Astrocyte of the hippocampus (primary cell): ENCODE measurements at regions not wholly inside any gene's neighbourhood (a gene's known extent, or its start where the extent isn't known, plus 50 kb on each side); places are given as distances from the start of the nearest gene placed in this dataset.

Experiments
- DNase-seq: peaks from one replicate; pipeline ENCODE4 v3.0.0; 2011; ENCODE audit warnings: low read depth, low spot score

DNA sequence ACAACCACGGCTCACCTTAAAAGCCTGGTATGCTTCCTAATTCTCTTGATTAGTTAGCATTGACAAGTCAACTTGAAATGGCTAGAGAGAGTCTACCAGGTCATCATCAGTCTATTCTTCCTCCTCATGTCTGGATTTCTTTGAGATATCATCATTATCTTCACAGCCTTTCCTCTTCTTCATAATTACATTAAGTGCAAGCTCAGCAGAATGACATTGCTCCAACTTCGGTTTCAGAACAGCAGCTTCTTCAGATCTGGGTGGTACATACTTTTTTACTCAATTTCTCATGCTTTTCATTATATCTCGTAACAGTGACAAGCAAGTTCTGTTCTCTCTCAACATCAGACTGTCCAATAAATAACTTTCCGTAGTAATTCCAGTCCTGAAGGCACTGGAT is 337.5 kb upstream of the TENM3 start:
- DNase-seq = no peak

DNA sequence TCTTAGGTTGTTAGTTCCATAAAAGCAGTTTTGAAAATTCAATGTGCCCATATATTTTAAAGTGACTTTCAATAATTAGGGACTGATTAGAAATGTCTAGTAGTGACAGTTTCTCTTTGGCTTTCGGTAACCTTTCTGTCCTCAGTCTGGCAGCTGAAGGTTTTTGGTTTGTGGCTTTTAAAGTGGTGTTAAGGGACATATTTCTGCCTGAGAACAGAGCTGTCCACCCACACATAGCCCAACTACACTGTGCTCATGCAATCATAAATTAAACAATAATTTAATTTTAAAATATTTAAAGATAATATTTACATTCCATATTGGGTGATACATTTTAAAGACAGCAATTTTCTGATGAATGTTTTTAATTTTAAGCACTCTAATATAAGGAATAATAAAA is 335.0 kb upstream of the TENM3 start:
- DNase-seq = peak; percentile 12

DNA sequence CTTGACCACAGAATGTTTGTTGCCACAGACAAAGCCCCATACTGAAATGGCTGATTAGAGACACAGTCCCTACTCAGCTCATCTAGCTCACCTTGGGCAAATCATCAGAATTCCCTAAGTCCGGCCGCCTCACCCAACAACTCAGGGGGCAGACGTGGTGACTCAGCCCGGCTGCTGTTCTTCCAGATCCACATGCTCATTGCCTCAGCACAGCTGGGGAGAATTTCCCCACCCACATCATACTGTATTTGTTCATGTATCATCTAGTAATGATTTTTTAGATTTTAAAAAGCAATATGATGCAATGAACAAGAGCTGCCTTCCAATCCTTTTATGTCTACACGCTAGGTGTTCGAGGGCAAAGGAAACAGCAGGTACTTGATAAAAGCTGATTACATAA is 333.8 kb upstream of the TENM3 start:
- peak; percentile 57 for DNase-seq

- peak; percentile 9 for DNase-seq
Measured at GRCh38 chr4:181911420-181911819, 331.8 kb upstream of the TENM3 start.

GRCh38 chr4:181933471-181933870 is 309.7 kb upstream of the TENM3 start:
- DNase-seq = no peak

- no peak for DNase-seq
Measured at GRCh38 chr4:181938631-181939030, 304.6 kb upstream of the TENM3 start.

DNA sequence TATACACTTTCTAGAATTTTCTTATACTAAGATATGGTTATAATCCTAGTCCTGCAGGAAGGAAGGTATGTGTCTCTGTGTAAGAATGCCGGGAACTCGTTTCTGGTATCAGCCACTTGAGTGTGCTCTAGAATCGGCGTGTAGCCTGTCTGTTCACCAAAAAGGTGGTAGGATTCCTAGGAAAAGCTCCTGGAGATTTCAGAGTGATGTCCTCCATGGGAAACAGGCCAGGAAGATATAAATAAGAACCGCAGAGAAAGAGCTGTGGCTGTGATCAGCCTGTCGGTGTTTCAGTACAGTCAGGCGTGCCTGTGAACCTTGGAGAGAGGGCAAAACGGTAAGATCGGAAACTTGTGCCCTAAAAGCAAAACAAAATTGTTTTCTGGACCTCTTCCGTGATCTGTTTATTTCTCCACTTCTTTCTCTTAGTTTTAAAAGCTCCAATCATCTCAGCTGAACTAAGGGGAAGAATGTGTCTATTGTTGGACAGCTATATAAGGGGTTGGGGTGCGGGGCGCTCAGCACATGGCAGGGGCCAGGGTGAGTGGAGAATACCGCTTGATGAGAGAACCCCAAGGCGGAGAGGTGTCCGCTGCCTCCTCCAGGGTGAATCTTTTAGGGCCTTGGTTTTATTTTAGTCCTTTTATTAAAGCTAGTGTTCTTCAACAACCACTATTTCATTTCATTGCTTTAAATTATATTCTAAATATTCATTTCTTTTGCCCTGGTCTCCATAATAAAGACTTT is 303.8 kb upstream of the TENM3 start:
- peak; percentile 29 for DNase-seq

DNA sequence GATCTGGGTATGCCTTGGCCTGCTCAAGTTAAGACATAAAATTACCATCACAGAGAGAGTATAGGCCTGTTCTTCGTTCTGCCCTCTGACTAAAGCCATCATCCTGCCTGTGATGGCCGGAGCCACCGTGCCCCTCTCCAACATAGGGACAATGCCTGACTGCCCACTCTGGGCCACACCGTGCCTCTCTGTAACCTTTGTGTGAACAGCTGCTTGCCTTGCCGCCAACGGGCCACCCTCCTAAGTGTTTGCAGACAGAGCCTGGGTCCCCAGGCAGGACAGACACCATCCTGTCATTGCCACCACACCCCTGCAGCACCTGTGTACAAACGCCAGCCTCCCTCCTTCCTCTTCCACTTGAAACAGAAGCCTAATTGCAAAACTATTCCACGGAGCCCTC is 298.7 kb upstream of the TENM3 start:
- DNase-seq = no peak

DNA sequence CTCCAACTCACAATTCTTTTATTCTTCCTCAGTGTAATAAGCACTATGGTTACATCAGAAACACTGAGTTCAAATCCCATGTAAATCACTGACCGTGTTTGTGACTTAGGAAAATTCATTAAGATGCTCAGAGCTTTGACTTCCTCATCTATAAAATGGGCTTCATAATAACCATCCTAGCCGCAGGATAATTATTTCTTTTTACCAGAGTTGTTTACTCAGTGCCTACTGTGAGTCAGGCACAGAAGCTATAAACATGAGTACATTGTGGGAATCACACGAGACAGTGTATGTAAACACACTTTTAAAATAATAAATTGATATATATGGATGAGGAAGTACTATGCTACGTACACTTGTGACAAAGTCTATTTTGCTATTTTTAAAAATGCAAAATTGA is 296.3 kb upstream of the TENM3 start:
- no peak for DNase-seq

DNA sequence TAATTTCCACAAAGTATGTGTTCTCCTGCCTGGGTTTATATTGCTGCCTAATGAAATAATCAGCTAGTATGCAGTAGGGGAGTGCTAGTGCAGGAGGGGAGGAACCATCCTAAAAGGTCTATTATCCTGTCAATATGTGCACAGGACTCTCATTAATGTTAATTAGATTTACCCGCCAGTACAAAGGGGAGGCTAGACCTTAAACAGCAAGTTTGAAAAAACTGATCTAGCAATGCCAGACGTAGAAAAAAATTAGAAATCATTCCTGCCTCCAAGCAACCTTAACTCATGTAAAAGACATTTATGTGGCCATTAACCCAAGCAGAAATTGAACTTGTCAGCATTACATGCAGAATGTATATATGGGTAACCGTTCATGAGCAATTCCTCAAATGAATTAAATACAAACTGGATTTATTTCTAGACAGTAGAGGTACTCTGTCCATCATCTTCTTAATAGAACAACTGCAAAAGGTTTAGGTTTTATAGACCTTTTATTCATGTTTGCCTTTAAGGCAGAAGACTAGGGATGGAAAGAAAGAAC is 294.3 kb upstream of the TENM3 start:
- DNase-seq = no peak

GRCh38 chr4:181949704-181950312 is 293.4 kb upstream of the TENM3 start:
- no peak for DNase-seq

DNA sequence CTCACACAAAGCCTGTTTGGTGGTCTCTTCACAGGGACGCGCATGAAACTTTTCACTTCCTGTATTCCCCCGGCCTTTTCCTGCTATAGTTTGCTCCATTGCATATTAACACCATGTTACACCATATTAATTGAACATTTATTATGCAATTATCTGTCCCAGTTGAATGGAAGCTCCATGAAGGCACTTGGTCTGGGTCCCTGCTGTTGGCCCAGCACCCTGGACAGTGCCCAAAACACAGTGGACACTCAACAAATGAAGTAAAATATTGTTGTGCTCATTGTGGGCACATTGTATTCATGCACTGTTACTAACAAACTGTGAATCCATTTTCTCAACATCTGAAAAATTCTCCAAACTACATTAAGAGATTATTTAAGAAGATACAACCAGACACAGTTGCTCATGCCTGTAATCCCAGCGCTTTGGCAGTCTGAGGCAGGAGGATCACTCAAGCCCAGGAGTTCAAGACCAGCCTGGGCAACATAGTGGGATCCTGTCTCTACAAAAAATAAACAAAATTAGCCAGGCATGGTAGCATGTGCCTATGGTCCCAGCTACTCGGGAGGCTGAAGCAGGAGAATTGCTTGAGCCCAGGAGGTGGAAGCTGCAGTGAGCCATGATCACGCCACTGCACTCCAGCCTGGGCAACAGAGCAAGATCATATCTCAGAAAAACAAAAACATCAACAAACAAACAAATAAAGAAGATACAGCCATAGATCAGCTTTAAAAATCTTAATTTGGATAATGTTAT is 292.7 kb upstream of the TENM3 start:
- DNase-seq = no peak

GRCh38 chr4:181951265-181951664 is 291.9 kb upstream of the TENM3 start:
- no peak for DNase-seq

DNA sequence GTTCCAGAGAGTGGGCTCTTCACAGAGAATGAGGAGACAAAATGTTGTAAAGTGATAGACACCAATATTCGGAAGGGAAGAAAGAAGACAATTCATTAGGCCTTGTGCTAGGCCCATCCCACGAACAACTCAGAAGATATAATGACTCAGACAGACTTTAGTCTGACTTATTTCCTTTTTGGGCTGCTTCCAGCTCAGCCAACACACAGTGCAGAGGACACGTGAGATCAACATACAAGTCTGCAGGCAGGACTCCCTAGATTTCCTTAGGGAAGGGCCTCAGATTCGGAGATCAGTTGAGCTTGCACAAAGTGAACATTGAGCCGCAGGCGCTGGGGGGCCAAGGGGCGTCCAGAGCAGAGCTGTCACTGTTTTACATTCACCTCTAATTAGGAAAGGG is 290.7 kb upstream of the TENM3 start:
- DNase-seq = peak; percentile 86

DNA sequence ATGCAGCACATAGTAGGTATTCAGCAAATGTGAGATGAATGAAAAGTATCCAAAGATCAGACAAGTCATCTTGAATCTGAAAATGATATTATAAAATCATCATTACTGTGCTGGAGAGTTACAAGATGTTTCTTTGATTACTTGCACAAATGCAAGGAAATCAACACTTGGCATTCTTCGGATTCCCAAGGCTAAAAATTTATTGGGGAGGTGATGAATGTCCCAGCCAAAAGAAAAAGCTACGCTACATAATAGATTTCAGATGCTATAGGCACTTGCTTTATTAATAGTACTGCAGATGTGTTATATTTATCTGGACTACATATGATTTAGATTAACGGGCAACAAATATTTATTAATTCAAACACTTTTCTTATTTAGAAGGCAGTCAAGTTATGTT is 286.7 kb upstream of the TENM3 start:
- no peak for DNase-seq

DNA sequence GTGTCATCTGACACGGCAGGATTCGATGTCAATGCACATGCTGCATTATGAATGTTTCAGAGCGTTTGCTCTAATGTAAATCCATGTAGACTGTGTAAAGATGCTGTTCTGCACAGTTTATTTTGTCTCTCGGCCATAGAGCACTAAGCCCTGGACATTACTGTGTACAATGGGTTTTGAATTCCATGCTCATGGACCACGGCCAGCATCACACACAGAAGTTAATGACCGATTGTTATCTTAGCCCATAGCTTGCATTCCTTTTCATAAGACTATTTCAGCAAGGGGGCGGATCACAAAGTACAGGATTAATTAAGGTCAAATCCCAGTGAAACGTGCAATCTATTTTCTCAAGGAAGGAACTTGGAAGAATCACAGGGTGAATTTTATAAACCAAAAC is 286.1 kb upstream of the TENM3 start:
- peak; percentile 96 for DNase-seq

GRCh38 chr4:181958446-181958845 is 284.8 kb upstream of the TENM3 start:
- peak; percentile 52 for DNase-seq

GRCh38 chr4:181959121-181959520 is 284.1 kb upstream of the TENM3 start:
- peak; percentile 84 for DNase-seq

DNA sequence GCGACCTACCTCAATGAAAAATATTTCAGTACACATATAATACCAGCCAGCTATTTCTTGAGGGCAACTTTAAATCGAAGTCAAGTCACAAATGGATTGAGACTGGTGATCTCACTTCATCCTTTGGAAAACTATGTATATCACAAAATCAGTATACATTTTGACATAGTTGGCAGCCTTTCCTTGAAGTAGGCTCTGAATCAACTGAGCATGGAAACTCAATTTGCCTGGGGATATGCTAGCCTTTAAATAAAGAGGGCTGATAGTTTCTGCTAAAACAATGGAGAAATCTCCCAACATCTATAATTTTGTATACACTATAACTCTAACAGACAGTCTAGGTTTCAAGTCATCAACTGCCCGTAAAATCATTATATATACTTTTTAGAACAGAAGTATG is 282.8 kb upstream of the TENM3 start:
- DNase-seq = no peak

DNA sequence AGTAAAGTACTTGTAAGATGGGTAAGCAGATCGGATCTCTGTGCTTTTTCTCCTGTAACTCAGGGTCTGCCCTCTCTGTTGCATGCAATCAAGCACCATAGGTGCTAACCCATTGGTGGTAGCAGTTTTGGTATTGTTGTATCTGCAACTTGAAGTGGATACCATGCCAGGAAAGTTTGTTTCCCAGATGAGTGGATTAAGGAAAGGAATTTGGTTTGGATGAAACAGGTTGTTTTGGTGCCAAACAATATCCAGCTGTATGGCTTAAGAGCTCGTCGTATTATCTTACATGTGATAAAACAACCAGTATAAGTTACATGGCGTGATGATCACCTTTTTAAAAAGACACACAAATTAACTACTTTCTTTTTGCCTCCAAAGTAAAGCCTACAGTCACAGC is 280.9 kb upstream of the TENM3 start:
- peak; percentile 60 for DNase-seq

- no peak for DNase-seq
Measured at GRCh38 chr4:181964731-181965130, 278.5 kb upstream of the TENM3 start.

DNA sequence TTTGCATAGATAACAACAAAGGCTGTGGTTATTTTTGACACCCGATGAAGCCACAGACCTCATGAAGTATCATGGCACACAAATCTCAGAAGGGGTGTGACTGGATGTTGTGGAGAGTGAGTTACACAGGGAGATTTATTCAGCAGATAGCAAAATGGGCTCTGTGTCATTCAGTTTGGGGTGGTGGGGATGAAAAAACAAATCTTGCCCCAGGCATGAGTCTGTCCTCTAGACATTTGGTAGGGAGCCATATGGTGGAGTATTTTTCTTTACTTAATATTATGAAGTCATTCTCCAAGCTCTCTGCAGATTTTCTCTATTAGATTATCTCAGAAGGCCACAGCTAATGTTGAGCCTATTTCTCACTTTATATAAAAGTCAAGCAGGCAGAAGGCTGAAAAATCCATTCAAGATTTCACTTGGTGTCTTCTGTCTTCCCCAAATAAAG is 277.1 kb upstream of the TENM3 start:
- DNase-seq = peak; percentile 74
